HEK293 (cell line): ENCODE measurements at regions not wholly inside any gene's neighbourhood (a gene's known extent, or its start where the extent isn't known, plus 50 kb on each side); places are given as distances from the start of the nearest gene placed in this dataset.
A peak's percentile ranks its signal among the peaks of the same experiment; 100 is the strongest.

Experiments
- BCL11A ChIP-seq: fragments of 450-650 bp; formaldehyde crosslinking; IDR thresholded peaks from 2 replicates; pipeline ENCODE4 v1.5.1; 2016; ENCODE audit warnings: low read depth, missing biosample characterization, missing genetic modification characterization
- FEZF1 ChIP-seq: fragments of 450-650 bp; formaldehyde crosslinking; IDR thresholded peaks from 2 replicates; pipeline ENCODE4 v1.5.1; 2016; ENCODE audit warnings: missing biosample characterization, missing genetic modification characterization
- GLIS2 ChIP-seq: fragments of 450-650 bp; formaldehyde crosslinking; IDR thresholded peaks from 2 replicates; pipeline ENCODE4 v1.5.1; 2016; ENCODE audit warnings: missing biosample characterization, missing genetic modification characterization
- HIC1 ChIP-seq: fragments of 450-650 bp; formaldehyde crosslinking; IDR thresholded peaks from 2 replicates; pipeline ENCODE4 v1.5.1; 2016; ENCODE audit warnings: missing biosample characterization, missing genetic modification characterization
- PRDM1 ChIP-seq: fragments of 450-650 bp; formaldehyde crosslinking; IDR thresholded peaks from 2 replicates; pipeline ENCODE4; 2016; ENCODE audit warnings: missing biosample characterization, missing genetic modification characterization
- PRDM2 ChIP-seq: fragments of 450-650 bp; formaldehyde crosslinking; IDR thresholded peaks from 2 replicates; pipeline ENCODE4 v1.5.1; 2016; ENCODE audit warnings: missing biosample characterization, missing genetic modification characterization, borderline replicate concordance
- PRDM4 ChIP-seq: fragments of 450-650 bp; formaldehyde crosslinking; IDR thresholded peaks from 2 replicates; pipeline ENCODE4 v1.5.1; 2017; ENCODE audit warnings: missing biosample characterization, missing genetic modification characterization
- PRDM6 ChIP-seq: fragments of 450-650 bp; formaldehyde crosslinking; IDR thresholded peaks from 2 replicates; pipeline ENCODE4 v1.5.1; 2017; ENCODE audit warnings: missing biosample characterization, missing genetic modification characterization
- SP2 ChIP-seq: fragments of 450-650 bp; formaldehyde crosslinking; IDR thresholded peaks from 2 replicates; pipeline ENCODE4 v1.5.1; 2016; ENCODE audit warnings: missing biosample characterization, missing genetic modification characterization
- SP7 ChIP-seq: fragments of 450-650 bp; formaldehyde crosslinking; IDR thresholded peaks from 2 replicates; pipeline ENCODE4 v1.5.1; 2016; ENCODE audit warnings: missing biosample characterization, missing genetic modification characterization
- ZFHX2 ChIP-seq: fragments of 450-650 bp; formaldehyde crosslinking; conservative IDR thresholded peaks from 2 replicates; pipeline ENCODE4 v1.5.1; 2016; ENCODE audit warnings: missing biosample characterization, missing genetic modification characterization
- ZNF155 ChIP-seq: fragments of 450-650 bp; formaldehyde crosslinking; IDR thresholded peaks from 2 replicates; pipeline ENCODE4 v1.5.1; 2016; ENCODE audit warnings: missing biosample characterization, missing genetic modification characterization
- ZNF311 ChIP-seq: fragments of 450-650 bp; formaldehyde crosslinking; IDR thresholded peaks from 2 replicates; pipeline ENCODE4 v1.5.1; 2017; ENCODE audit warnings: missing biosample characterization, missing genetic modification characterization, borderline replicate concordance
- ZNF514 ChIP-seq: fragments of 450-650 bp; formaldehyde crosslinking; IDR thresholded peaks from 2 replicates; pipeline ENCODE4 v1.5.1; 2016; ENCODE audit warnings: missing biosample characterization, missing genetic modification characterization
- ZNF555 ChIP-seq: fragments of 450-650 bp; formaldehyde crosslinking; conservative IDR thresholded peaks from 2 replicates; pipeline ENCODE4 v1.5.1; 2017; ENCODE audit warnings: missing biosample characterization, mild to moderate bottlenecking, missing genetic modification characterization, inconsistent platforms
- ZNF610 ChIP-seq: fragments of 450-650 bp; formaldehyde crosslinking; IDR thresholded peaks from 2 replicates; pipeline ENCODE4 v1.5.1; 2016; ENCODE audit warnings: missing biosample characterization, missing genetic modification characterization, borderline replicate concordance
- ZNF629 ChIP-seq: fragments of 450-650 bp; formaldehyde crosslinking; IDR thresholded peaks from 2 replicates; pipeline ENCODE4 v1.5.1; 2017; ENCODE audit warnings: missing biosample characterization, missing genetic modification characterization
- ZNF791 ChIP-seq: fragments of 450-650 bp; formaldehyde crosslinking; IDR thresholded peaks from 2 replicates; pipeline ENCODE4 v1.5.1; 2016; ENCODE audit warnings: missing biosample characterization, missing genetic modification characterization
- TF ChIP-seq, protein P1 (sequence below): fragments of 450-650 bp; formaldehyde crosslinking; IDR thresholded peaks from 2 replicates; pipeline ENCODE4 v1.5.1; 2016; ENCODE audit warnings: missing biosample characterization, missing genetic modification characterization
- TF ChIP-seq, protein P2 (sequence below): fragments of 450-650 bp; formaldehyde crosslinking; IDR thresholded peaks from 2 replicates; pipeline ENCODE4 v1.5.1; 2016; ENCODE audit warnings: missing biosample characterization, missing genetic modification characterization
- TF ChIP-seq, protein P3 (sequence below): IDR thresholded peaks from 2 replicates; pipeline ENCODE4 v1.6.1; 2011; ENCODE audit warnings: mild to moderate bottlenecking, low read depth, low read length, borderline replicate concordance

DNA sequence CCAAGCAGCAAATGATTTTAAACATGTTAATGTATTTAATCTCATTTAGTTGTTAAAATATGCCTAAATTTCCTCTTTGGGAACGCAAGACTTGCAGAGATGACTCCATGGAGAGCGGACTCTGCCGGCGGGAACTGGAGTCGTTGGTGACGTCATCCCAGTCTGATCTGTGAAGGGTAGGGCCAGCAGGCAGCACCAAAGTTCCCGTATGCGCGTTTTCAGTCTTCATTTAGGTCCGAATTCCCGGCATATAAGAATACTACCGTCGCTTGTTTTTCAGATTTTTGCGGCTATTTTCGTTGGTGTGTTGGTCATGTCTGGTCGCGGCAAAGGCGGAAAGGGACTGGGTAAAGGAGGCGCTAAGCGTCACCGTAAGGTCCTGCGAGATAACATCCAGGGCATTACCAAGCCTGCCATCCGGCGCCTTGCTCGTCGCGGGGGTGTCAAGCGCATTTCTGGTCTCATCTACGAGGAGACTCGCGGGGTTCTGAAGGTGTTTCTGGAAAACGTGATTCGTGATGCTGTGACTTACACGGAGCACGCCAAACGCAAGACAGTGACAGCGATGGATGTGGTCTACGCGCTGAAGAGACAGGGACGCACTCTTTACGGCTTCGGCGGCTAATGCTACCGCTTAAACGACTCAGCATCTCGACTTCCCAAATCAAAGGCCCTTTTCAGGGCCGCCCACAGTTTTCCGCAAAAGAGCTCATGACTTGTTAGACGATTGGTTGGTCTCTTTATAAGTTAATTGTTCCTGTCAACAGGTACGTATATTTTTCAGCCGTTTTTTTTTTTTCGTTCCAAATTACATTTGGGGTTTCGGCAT is 117.3 kb downstream of the HFE start (continued):
- TF ChIP-seq HIC1 (tag by site-specific recombination): peak; percentile 92
- TF ChIP-seq, protein P1, sequence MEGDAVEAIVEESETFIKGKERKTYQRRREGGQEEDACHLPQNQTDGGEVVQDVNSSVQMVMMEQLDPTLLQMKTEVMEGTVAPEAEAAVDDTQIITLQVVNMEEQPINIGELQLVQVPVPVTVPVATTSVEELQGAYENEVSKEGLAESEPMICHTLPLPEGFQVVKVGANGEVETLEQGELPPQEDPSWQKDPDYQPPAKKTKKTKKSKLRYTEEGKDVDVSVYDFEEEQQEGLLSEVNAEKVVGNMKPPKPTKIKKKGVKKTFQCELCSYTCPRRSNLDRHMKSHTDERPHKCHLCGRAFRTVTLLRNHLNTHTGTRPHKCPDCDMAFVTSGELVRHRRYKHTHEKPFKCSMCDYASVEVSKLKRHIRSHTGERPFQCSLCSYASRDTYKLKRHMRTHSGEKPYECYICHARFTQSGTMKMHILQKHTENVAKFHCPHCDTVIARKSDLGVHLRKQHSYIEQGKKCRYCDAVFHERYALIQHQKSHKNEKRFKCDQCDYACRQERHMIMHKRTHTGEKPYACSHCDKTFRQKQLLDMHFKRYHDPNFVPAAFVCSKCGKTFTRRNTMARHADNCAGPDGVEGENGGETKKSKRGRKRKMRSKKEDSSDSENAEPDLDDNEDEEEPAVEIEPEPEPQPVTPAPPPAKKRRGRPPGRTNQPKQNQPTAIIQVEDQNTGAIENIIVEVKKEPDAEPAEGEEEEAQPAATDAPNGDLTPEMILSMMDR (tag by site-specific recombination): peak; percentile 81
- no peak for TF ChIP-seq PRDM2 (tag by site-specific recombination)
- TF ChIP-seq FEZF1: peak; percentile 18; the same call in 1 of the 2 replicates
- TF ChIP-seq GLIS2 (tag by site-specific recombination): no peak
- TF ChIP-seq SP2 (tag by site-specific recombination): peak; percentile 55
- no peak for TF ChIP-seq ZNF610 (tag by site-specific recombination)
- TF ChIP-seq ZNF629 (tag by site-specific recombination): peak; percentile 97
- no peak for TF ChIP-seq ZNF791
- TF ChIP-seq, protein P2, sequence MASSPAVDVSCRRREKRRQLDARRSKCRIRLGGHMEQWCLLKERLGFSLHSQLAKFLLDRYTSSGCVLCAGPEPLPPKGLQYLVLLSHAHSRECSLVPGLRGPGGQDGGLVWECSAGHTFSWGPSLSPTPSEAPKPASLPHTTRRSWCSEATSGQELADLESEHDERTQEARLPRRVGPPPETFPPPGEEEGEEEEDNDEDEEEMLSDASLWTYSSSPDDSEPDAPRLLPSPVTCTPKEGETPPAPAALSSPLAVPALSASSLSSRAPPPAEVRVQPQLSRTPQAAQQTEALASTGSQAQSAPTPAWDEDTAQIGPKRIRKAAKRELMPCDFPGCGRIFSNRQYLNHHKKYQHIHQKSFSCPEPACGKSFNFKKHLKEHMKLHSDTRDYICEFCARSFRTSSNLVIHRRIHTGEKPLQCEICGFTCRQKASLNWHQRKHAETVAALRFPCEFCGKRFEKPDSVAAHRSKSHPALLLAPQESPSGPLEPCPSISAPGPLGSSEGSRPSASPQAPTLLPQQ (tag by site-specific recombination): peak; percentile 79; the same call in 1 of the 2 replicates
- TF ChIP-seq ZFHX2 (tag by site-specific recombination): peak; percentile 22; the same call in 1 of the 2 replicates
- no peak for TF ChIP-seq ZNF311 (tag by site-specific recombination)
- TF ChIP-seq PRDM4 (tag by site-specific recombination): 0 out of 2 replicates have a peak, but pooled peaks have one; percentile 49
- peak; percentile 81 for TF ChIP-seq SP7 (tag by site-specific recombination)
- peak; percentile 24; the same call in 1 of the 2 replicates for TF ChIP-seq BCL11A (tag by site-specific recombination)
- TF ChIP-seq PRDM6 (tag by site-specific recombination): peak; percentile 68; the same call in 1 of the 2 replicates
- TF ChIP-seq PRDM1 (tag by site-specific recombination): 0 out of 2 replicates have a peak, but pooled peaks have one; percentile 13
- TF ChIP-seq, protein P3, sequence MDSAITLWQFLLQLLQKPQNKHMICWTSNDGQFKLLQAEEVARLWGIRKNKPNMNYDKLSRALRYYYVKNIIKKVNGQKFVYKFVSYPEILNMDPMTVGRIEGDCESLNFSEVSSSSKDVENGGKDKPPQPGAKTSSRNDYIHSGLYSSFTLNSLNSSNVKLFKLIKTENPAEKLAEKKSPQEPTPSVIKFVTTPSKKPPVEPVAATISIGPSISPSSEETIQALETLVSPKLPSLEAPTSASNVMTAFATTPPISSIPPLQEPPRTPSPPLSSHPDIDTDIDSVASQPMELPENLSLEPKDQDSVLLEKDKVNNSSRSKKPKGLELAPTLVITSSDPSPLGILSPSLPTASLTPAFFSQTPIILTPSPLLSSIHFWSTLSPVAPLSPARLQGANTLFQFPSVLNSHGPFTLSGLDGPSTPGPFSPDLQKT: no peak; the same call in 1 of the 2 replicates
- TF ChIP-seq ZNF555 (tag by site-specific recombination): no peak
- TF ChIP-seq ZNF514: no peak
- TF ChIP-seq ZNF155 (tag by site-specific recombination): no peak
